Testis (tissue), 2 donors: ENCODE measurements at regions not wholly inside any gene's neighbourhood (a gene's known extent, or its start where the extent isn't known, plus 50 kb on each side); places are given as distances from the start of the nearest gene placed in this dataset.

Experiments
- POLR2A ChIP-seq: fragments of 450-650 bp; IDR thresholded peaks from one replicate; pipeline ENCODE4 v1.6.1; 2017; ENCODE audit warnings: antibody characterized with exemption, mild to moderate bottlenecking, moderate library complexity
- TF ChIP-seq, protein P1 (sequence below), 3 experiments: fragments of 450-650 bp in 2 of 3; fragments of 200-600 bp in 1 of 3; sonication (generic) in 1 of 3; IDR thresholded peaks; one replicate each; pipeline ENCODE4 v1.5.1; 2016 to 2019; ENCODE audit warnings: antibody characterized with exemption in 3 of 3, mild to moderate bottlenecking in 2 of 3, moderate library complexity in 1 of 3

DNA sequence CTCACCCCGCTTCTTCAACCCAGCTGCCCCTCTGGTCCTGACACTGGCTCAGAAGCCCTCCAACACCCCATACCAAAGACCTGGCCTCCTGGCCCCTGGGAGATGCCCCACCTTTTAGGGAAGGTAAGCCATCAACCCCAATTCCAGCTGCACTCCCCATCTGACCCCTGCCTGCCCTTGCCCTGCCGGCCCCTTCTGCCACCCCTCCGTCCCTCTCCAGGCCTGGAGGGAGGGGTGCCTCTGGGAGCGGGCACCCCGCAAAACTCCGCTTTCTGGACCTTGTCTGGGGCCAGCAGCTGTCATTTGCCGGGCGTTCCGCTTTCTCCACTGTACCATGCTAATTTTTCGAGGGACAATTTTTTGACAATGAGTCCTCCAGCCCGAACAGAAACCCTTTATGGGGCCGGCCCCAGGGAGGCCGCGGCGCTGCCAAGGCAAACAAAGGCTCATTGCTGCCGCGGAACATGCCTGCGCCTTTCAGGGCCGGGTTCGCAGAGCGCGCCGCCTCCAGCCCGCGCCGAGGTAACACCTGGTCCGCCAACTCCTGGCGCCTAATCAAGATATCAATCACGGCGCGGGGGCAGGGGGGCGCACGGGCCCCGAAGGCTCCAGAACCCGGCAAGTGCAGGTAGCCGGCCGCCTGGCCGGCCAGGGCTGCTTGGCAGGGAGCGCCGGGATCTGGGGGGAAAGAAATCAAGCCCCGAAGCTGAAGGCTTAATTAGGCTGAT is 96.0 kb downstream of the INHBB start:
- no peak for TF ChIP-seq POLR2A
- TF ChIP-seq, protein P1, sequence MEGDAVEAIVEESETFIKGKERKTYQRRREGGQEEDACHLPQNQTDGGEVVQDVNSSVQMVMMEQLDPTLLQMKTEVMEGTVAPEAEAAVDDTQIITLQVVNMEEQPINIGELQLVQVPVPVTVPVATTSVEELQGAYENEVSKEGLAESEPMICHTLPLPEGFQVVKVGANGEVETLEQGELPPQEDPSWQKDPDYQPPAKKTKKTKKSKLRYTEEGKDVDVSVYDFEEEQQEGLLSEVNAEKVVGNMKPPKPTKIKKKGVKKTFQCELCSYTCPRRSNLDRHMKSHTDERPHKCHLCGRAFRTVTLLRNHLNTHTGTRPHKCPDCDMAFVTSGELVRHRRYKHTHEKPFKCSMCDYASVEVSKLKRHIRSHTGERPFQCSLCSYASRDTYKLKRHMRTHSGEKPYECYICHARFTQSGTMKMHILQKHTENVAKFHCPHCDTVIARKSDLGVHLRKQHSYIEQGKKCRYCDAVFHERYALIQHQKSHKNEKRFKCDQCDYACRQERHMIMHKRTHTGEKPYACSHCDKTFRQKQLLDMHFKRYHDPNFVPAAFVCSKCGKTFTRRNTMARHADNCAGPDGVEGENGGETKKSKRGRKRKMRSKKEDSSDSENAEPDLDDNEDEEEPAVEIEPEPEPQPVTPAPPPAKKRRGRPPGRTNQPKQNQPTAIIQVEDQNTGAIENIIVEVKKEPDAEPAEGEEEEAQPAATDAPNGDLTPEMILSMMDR (IDR thresholded peaks at IDR 0.05) = no peak
